HG02870 (cell line): ENCODE measurements at regions not wholly inside any gene's neighbourhood (a gene's known extent, or its start where the extent isn't known, plus 50 kb on each side); places are given as distances from the start of the nearest gene placed in this dataset.
"Not testable (repeated sequence)": the region's sequence is repeated elsewhere in the genome, so short reads cannot be mapped to it uniquely, and the experiment has no call there.

ENCODE experiments used
- ATAC-seq: cut with Tn5 transposase; IDR thresholded peaks from one replicate; pipeline ENCODE4 v1.9.1; 2021; ENCODE audit warnings: mild to moderate bottlenecking, moderate library complexity; ENCODE audit not compliant: unreplicated experiment

- no peak for ATAC-seq
Measured at GRCh38 chr5:135102716-135103574, 68.9 kb upstream of the PITX1 start.

GRCh38 chr5:135100431-135100830 lies 66.4 kb upstream of the PITX1 start:
- no peak for ATAC-seq

- no peak for ATAC-seq
Measured at GRCh38 chr5:135100011-135100410, 66.0 kb upstream of the PITX1 start.

GRCh38 chr5:135097390-135097789 lies 63.4 kb upstream of the PITX1 start:
- no peak for ATAC-seq

GRCh38 chr5:135095871-135096270 lies 61.8 kb upstream of the PITX1 start:
- ATAC-seq: no peak

- ATAC-seq: no peak
Measured at GRCh38 chr5:135095052-135095715, 61.2 kb upstream of the PITX1 start.

GRCh38 chr5:135094339-135095051 lies 60.5 kb upstream of the PITX1 start:
- no peak for ATAC-seq

- not testable (repeated sequence) for ATAC-seq
Measured at GRCh38 chr5:135093483-135093882, 59.5 kb upstream of the PITX1 start.

- ATAC-seq: no peak
Measured at GRCh38 chr5:135092476-135092875, 58.4 kb upstream of the PITX1 start.

- ATAC-seq: no peak
Measured at GRCh38 chr5:135091286-135091685, 57.3 kb upstream of the PITX1 start.

- ATAC-seq: no peak
Measured at GRCh38 chr5:135089912-135090311, 55.9 kb upstream of the PITX1 start.

GRCh38 chr5:135088911-135089310 lies 54.9 kb upstream of the PITX1 start:
- no peak for ATAC-seq

GRCh38 chr5:135087950-135088349 lies 53.9 kb upstream of the PITX1 start:
- no peak for ATAC-seq

GRCh38 chr5:135085936-135086725 lies 52.1 kb upstream of the PITX1 start:
- ATAC-seq: no peak

- no peak for ATAC-seq
Measured at GRCh38 chr5:135085133-135085935, 51.3 kb upstream of the PITX1 start.
